HCT116 (cell line): ENCODE measurements at regions not wholly inside any gene's neighbourhood (a gene's known extent, or its start where the extent isn't known, plus 50 kb on each side); places are given as distances from the start of the nearest gene placed in this dataset.

Experiments used
- ATAC-seq: fragments of 200-7000 bp; cut with Tn5 transposase; 2 replicates; pipeline ENCODE4 v1.9.1; 2020; ENCODE audit warnings: mild to moderate bottlenecking, moderate library complexity
- BruUV-seq: library from RNA; stranded (reverse); fragments of 400-500 nt; replicated peaks from 2 replicates; lab custom pipeline; 2021; lab: Mats Ljungman, UMichigan
- CTCF ChIA-PET: fragments of 300-600 bp; sonication (Branson Sonifier 250); formaldehyde crosslinking; loops from one replicate; lab custom pipeline; 2021; ENCODE audit warnings: antibody characterized with exemption; lab: Charles Lee
- POLR2A ChIA-PET: fragments of 300-600, 350-600 bp; sonication (Branson Sonifier 250); formaldehyde crosslinking; loops from one replicate; lab custom pipeline; 2021; ENCODE audit warnings: antibody characterized with exemption; lab: Charles Lee
- RAD21 ChIA-PET, 2 experiments: fragments of 300-600 bp; sonication (Branson Sonifier 250); formaldehyde crosslinking; loops; one replicate each; lab custom pipeline; 2023; ENCODE audit warnings: low total read pairs in 2 of 2; ENCODE audit not compliant: uncharacterized antibody in 2 of 2, unreplicated experiment in 2 of 2, low non-redundant PET in 1 of 2; lab: Charles Lee
- DNase-seq: peaks from one replicate; pipeline ENCODE4 v3.0.0-alpha.2; 2010; ENCODE audit warnings: low read depth, low spot score
- H2AFZ ChIP-seq: fragments of 200-600 bp; shearing (Covaris generic), sonication (generic); 2 replicates; pipeline ENCODE4 v1.6.1; 2017; ENCODE audit warnings: low read depth, mixed run types, mixed read lengths, antibody characterized with exemption, low read length; ENCODE audit not compliant: poor library complexity, severe bottlenecking
- H3K27ac ChIP-seq: 2 replicates; pipeline ENCODE4 v1.5.1; 2012; ENCODE audit warnings: low read depth, low read length
- H3K27me3 ChIP-seq: fragments of 200-600 bp; sonication (generic); 2 replicates; pipeline ENCODE4 v1.6.1; 2016; ENCODE audit warnings: mixed run types, low read length, mixed read lengths; ENCODE audit not compliant: insufficient read depth
- H3K36me3 ChIP-seq, 2 experiments: fragments of 200-500 bp in 1 of 2; fragments of 200-600 bp in 1 of 2; sonication (Bioruptor generic) in 1 of 2; sonication (generic) in 1 of 2; 2 replicates each; pipeline versions ENCODE4 v1.5.1 to v1.6.1; 2014 to 2016; ENCODE audit warnings: low read length in 2 of 2, inconsistent platforms in 1 of 2, mixed read lengths in 1 of 2, mixed run types in 1 of 2; ENCODE audit not compliant: insufficient read depth in 2 of 2, control insufficient read depth in 1 of 2
- H3K4me1 ChIP-seq, 2 experiments: fragments of 200-600 bp in 1 of 2; sonication (generic) in 1 of 2; 2 replicates each; pipeline versions ENCODE4 v1.5.1 to v1.6.1; 2012 to 2017; ENCODE audit warnings: low read length in 2 of 2, inconsistent platforms in 1 of 2, mild to moderate bottlenecking in 1 of 2, mixed read lengths in 1 of 2, mixed run types in 1 of 2, moderate library complexity in 1 of 2; ENCODE audit not compliant: insufficient read depth in 2 of 2, control insufficient read depth in 1 of 2
- H3K4me2 ChIP-seq: fragments of 200-600 bp; sonication (generic); 2 replicates; pipeline ENCODE4 v1.6.1; 2017; ENCODE audit warnings: mixed run types, low read length, mixed read lengths
- H3K4me3 ChIP-seq, 2 experiments: fragments of 200-600 bp in 1 of 2; sonication (generic) in 1 of 2; replicated peaks in 1 of 2; 2 replicates each; pipeline ENCODE4 v1.5.1; 2011 to 2016; ENCODE audit warnings: low read length in 2 of 2, control low read depth in 1 of 2, low read depth in 1 of 2, mild to moderate bottlenecking in 1 of 2, mixed read lengths in 1 of 2, mixed run types in 1 of 2
- H3K79me2 ChIP-seq: fragments of 200-600 bp; sonication (generic); 2 replicates; pipeline ENCODE4 v1.6.1; 2017; ENCODE audit warnings: mild to moderate bottlenecking, mixed run types, low read length, moderate library complexity, mixed read lengths; ENCODE audit not compliant: insufficient read depth
- H3K9ac ChIP-seq: fragments of 200-600 bp; sonication (generic); 2 replicates; pipeline ENCODE4 v1.6.1; 2016; ENCODE audit warnings: low read length, mixed read lengths
- H3K9me2 ChIP-seq: fragments of 200-600 bp; sonication (generic), shearing (Covaris generic); 2 replicates; pipeline ENCODE4 v1.6.1; 2017; ENCODE audit warnings: mixed run types, mild to moderate bottlenecking, moderate library complexity; ENCODE audit not compliant: insufficient read depth
- H3K9me3 ChIP-seq, 2 experiments: fragments of 200-500 bp in 1 of 2; fragments of 200-600 bp in 1 of 2; sonication (Bioruptor generic) in 1 of 2; sonication (generic) in 1 of 2; 2 replicates each; pipeline ENCODE4 v1.6.1; 2014 to 2017; ENCODE audit warnings: low read length in 2 of 2, mixed read lengths in 2 of 2, inconsistent platforms in 1 of 2, low read depth in 1 of 2, mild to moderate bottlenecking in 1 of 2, mixed run types in 1 of 2, moderate library complexity in 1 of 2; ENCODE audit not compliant: control insufficient read depth in 1 of 2, insufficient read depth in 1 of 2
- H4K20me1 ChIP-seq: fragments of 200-600 bp; sonication (generic), shearing (Covaris generic); 2 replicates; pipeline ENCODE4 v1.6.1; 2017; ENCODE audit warnings: mixed run types, mild to moderate bottlenecking, moderate library complexity; ENCODE audit not compliant: insufficient read depth
- CBX3 ChIP-seq: IDR thresholded peaks from 2 replicates; pipeline ENCODE4 v1.6.1; 2012; ENCODE audit warnings: low read depth
- ELF1 ChIP-seq: IDR thresholded peaks from 2 replicates; pipeline ENCODE4 v1.6.1; 2012; ENCODE audit warnings: low read depth, borderline replicate concordance
- EZH2 ChIP-seq: fragments of 200-600 bp; sonication (generic); IDR thresholded peaks from 2 replicates; pipeline ENCODE4 v1.6.1; 2017; ENCODE audit warnings: antibody characterized with exemption, mixed run types
- JUND ChIP-seq: IDR thresholded peaks from 2 replicates; pipeline ENCODE4 v1.6.1; 2012
- RAD21 ChIP-seq: IDR thresholded peaks from 2 replicates; pipeline ENCODE4 v1.6.1; 2012; ENCODE audit warnings: low read depth, mild to moderate bottlenecking
- REST ChIP-seq: IDR thresholded peaks from 2 replicates; pipeline ENCODE4 v1.6.1; 2012; ENCODE audit warnings: low read depth
- SIN3A ChIP-seq: IDR thresholded peaks from 2 replicates; pipeline ENCODE4 v1.6.1; 2012; ENCODE audit warnings: low read depth
- TCF7L2 ChIP-seq: IDR thresholded peaks from 2 replicates; pipeline ENCODE4 v1.7.0; 2011; ENCODE audit warnings: borderline replicate concordance, inconsistent platforms; ENCODE audit not compliant: insufficient read depth, insufficient read length; ENCODE audit errors: extremely low read depth
- YY1 ChIP-seq: IDR thresholded peaks from 2 replicates; pipeline ENCODE4 v1.6.1; 2011; ENCODE audit warnings: low read length, low read depth, moderate library complexity, mild to moderate bottlenecking; ENCODE audit not compliant: insufficient replicate concordance; ENCODE audit errors: extremely low read depth
- ZBTB33 ChIP-seq: IDR thresholded peaks from 2 replicates; pipeline ENCODE4 v1.6.1; 2011; ENCODE audit warnings: mild to moderate bottlenecking, low read length, moderate library complexity; ENCODE audit not compliant: insufficient replicate concordance; ENCODE audit errors: extremely low read depth
- ZNF274 ChIP-seq: fragments of 200-500 bp; sonication (Bioruptor generic); IDR thresholded peaks from 2 replicates; pipeline ENCODE4 v1.6.1; 2014; ENCODE audit warnings: mild to moderate bottlenecking, low read depth, low read length, inconsistent platforms
- intact Hi-C: fragments of 100-400 bp; cut with micrococcal nuclease; formaldehyde crosslinking; loops from 2 replicates; pipeline ENCODE4 v1.10.0; 2022
- TF ChIP-seq, protein P1 (sequence below), 3 experiments: fragments of 200-600 bp in 1 of 3; sonication (generic) in 1 of 3; IDR thresholded peaks in 2 of 3; conservative IDR thresholded peaks in 1 of 3; 2 replicates each; pipeline ENCODE4 v1.5.1; 2012 to 2017; ENCODE audit warnings: low read depth in 2 of 3, low read length in 2 of 3, antibody characterized with exemption in 1 of 3, borderline replicate concordance in 1 of 3, control low read depth in 1 of 3, mild to moderate bottlenecking in 1 of 3, mixed read lengths in 1 of 3, mixed run types in 1 of 3, moderate library complexity in 1 of 3; ENCODE audit not compliant: insufficient read depth in 1 of 3

DNA sequence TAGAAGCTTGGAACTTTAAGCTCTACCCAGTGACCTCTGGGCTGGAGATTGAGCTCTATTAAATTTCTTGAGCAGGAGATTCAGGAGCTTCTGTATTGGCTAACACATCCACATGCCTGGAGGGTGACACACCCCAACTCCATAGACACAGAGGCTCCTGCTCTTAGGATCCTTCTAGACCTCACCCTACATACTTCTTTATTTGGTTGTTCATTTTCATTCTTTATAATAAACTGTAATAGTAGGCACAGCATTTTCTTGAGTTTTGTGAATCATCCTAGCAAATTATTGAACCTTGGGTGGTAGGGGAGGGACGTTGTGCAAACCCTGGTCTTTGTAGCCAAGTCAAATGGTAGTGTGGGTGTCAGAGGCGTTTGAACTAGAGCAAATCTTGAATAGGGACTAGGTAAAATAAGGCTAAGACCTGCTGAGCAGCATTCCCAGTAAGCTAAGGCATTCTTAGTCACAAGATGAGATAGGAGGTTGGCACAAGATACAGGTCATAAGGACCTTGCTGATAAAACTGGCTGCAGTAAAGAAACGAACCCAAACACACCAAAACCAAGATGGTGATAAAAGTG, 323.8 kb upstream of the GALNT5 start:
- RAD21 ChIA-PET, result no interaction called here
- intact Hi-C loops, result no loop called here

GRCh38 chr2:156935616-156936015, 321.9 kb upstream of the GALNT5 start:
- ChIA-PET RAD21 (no interaction called here), POLR2A (no interaction called here), CTCF (no interaction called here)
- ATAC-seq (no peak), DNase-seq (no peak)
- H3K36me3 ChIP-seq, result no peaks in the 10 kb centered on the region
- H3K9me2 ChIP-seq, result no peaks in the 10 kb centered on the region
- no peaks in the 10 kb centered on the region for H3K79me2 ChIP-seq
- H3K27ac ChIP-seq, result no peak overlapping the region
- H3K4me2 ChIP-seq, result no peak overlapping the region
- no peaks in the 10 kb centered on the region for H4K20me1 ChIP-seq
- H3K4me1 ChIP-seq, result no peaks in the 10 kb centered on the region
- H3K9me3 ChIP-seq, result no peaks in the 10 kb centered on the region
- no peak for TF ChIP-seq TCF7L2
- no peak for TF ChIP-seq ZBTB33
- TF ChIP-seq REST, result no peak
- TF ChIP-seq SIN3A, result no peak
- TF ChIP-seq EZH2, result no peak
- TF ChIP-seq ELF1, result no peak
- no peak for TF ChIP-seq YY1
- TF ChIP-seq, protein P1, sequence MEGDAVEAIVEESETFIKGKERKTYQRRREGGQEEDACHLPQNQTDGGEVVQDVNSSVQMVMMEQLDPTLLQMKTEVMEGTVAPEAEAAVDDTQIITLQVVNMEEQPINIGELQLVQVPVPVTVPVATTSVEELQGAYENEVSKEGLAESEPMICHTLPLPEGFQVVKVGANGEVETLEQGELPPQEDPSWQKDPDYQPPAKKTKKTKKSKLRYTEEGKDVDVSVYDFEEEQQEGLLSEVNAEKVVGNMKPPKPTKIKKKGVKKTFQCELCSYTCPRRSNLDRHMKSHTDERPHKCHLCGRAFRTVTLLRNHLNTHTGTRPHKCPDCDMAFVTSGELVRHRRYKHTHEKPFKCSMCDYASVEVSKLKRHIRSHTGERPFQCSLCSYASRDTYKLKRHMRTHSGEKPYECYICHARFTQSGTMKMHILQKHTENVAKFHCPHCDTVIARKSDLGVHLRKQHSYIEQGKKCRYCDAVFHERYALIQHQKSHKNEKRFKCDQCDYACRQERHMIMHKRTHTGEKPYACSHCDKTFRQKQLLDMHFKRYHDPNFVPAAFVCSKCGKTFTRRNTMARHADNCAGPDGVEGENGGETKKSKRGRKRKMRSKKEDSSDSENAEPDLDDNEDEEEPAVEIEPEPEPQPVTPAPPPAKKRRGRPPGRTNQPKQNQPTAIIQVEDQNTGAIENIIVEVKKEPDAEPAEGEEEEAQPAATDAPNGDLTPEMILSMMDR (IDR thresholded peaks at IDR 0.05 in 2 of 3, conservative IDR thresholded peaks at IDR 0.05 in 1 of 3; ENCODE audit: borderline replicate concordance in 1 of 3, insufficient read depth in 1 of 3, low read depth in 2 of 3, low read length in 2 of 3), result no peak
- TF ChIP-seq RAD21, result no peak
- no peak for TF ChIP-seq ZNF274
- no peak for TF ChIP-seq CBX3
- no peak overlapping the region for H3K4me3 ChIP-seq
- no peak overlapping the region for H3K9ac ChIP-seq
- H2AFZ ChIP-seq, result no peak overlapping the region
- intact Hi-C loops, result no loop called here
- BruUV-seq, result no TSS peak
- no peaks in the 10 kb centered on the region for H3K27me3 ChIP-seq

More for the DNA sequence above, 323.8 kb upstream of the GALNT5 start:
- H3K27me3 ChIP-seq, result no peaks in the 10 kb centered on the region
- no peak for TF ChIP-seq JUND
- no peak for TF ChIP-seq TCF7L2
- no peaks in the 10 kb centered on the region for H3K9me2 ChIP-seq
- BruUV-seq, result no TSS peak
- H3K79me2 ChIP-seq, result no peaks in the 10 kb centered on the region
- H4K20me1 ChIP-seq, result no peaks in the 10 kb centered on the region
- H3K4me2 ChIP-seq, result no peak overlapping the region
- DNase-seq (no peak), ATAC-seq (no peak)
- no peak overlapping the region for H2AFZ ChIP-seq
- POLR2A ChIA-PET, result no interaction called here
- H3K9me3 ChIP-seq, result no peaks in the 10 kb centered on the region
- H3K36me3 ChIP-seq, result no peaks in the 10 kb centered on the region
- H3K27ac ChIP-seq, result no peak overlapping the region
- H3K4me1 ChIP-seq, result no peaks in the 10 kb centered on the region
- H3K9ac ChIP-seq, result no peak overlapping the region
- no peak overlapping the region for H3K4me3 ChIP-seq
- CTCF ChIA-PET, result no interaction called here
